KG1 (cell line): ENCODE measurements at regions not wholly inside any gene's neighbourhood (a gene's known extent, or its start where the extent isn't known, plus 50 kb on each side); places are given as distances from the start of the nearest gene placed in this dataset.

Experiments used
- DNase-seq: peaks from one replicate; lab custom pipeline; 2025; lab: John Stamatoyannopoulos, UW

GRCh38 chr1:30329802-30330557 is 393.4 kb downstream of the MATN1 start:
- no peak for DNase-seq

- no peak for DNase-seq
Observed at GRCh38 chr1:30329263-30329753, 394.1 kb downstream of the MATN1 start.

DNA sequence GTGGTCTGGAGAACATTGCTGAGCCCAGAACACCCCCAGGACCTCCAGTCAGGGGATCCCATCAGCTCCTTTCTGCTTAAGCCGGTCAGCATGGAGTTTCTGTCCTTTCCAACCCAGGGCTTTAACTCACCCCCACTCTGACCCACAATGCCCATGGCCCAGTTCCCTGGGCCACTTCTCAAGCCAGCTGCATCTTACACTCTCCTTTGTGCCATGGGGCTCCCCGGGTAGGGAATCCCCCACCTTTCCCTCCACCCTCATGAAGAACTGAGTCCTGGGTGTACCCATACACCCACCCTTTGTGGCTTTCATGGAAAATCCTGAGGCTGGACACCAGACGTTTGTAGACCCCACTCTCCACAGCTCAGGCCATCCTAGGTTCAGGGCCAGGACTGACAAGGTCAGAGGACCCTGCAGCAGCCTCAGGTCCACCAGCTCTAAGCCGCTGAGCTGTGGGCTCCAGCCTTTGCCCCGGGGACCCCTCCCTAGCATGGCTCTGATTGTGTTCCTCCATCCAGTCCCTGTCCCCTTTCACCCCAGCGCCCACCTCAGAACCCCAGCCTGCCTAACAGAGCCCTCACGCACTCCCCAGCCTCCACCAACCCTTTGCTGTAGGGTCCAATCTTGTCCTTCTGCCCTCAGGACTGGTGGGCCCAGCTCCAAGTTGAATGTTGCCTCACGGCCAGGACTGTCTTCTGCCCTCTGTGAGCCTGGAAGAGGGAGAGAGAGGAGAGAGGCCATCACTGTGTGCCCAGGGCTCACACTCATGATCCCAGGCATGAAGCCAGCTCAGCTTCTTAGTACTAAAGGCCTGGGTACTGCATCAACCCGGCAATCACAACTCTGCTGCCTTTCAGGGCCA is 394.8 kb downstream of the MATN1 start:
- no peak for DNase-seq

GRCh38 chr1:30328100-30328370 is 395.4 kb downstream of the MATN1 start:
- DNase-seq = no peak

- DNase-seq = no peak
Observed at GRCh38 chr1:30327370-30328099, 395.9 kb downstream of the MATN1 start.

- no peak for DNase-seq
Observed at GRCh38 chr1:30325999-30326398, 397.4 kb downstream of the MATN1 start.

DNA sequence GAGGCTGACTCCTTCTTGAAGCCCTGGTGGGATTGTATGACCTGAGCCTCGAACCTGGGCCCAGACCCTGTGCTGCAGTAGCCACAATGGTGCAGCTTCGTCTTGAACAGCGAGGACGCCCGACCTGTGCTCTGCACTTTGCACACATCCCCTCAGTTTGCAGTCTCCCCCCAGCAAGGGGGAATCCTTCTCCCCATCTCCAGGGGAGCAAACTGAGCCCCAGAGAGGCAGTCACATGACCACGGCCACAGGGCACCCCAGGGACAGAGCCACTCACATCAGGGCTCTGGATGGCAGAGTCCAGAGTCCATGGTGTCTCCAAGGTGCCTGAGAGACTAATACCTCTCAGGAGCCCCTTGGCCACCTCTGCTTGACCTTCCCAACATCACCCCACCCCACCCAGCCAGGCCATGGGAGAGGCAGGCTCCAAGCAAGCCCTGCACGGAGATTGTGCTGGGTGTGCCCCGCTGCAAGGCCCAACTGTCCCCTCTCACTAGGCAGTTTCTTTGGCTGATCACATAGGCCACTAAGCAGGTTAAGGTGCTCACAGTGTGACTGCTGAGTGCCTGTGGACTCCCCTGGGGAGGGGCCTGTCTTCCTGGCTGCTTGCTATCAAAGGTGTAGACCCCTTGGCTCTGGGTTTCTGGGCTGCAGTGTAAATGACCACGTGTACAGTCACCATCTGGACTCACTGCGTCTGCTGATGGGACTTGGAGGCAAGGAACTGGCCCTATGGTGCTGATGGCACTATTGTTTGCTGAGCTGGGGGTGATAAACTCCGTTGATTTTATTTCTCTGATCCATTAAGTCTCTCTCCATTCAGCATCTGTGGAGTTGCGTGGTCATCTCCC is 398.1 kb downstream of the MATN1 start:
- no peak for DNase-seq

DNA sequence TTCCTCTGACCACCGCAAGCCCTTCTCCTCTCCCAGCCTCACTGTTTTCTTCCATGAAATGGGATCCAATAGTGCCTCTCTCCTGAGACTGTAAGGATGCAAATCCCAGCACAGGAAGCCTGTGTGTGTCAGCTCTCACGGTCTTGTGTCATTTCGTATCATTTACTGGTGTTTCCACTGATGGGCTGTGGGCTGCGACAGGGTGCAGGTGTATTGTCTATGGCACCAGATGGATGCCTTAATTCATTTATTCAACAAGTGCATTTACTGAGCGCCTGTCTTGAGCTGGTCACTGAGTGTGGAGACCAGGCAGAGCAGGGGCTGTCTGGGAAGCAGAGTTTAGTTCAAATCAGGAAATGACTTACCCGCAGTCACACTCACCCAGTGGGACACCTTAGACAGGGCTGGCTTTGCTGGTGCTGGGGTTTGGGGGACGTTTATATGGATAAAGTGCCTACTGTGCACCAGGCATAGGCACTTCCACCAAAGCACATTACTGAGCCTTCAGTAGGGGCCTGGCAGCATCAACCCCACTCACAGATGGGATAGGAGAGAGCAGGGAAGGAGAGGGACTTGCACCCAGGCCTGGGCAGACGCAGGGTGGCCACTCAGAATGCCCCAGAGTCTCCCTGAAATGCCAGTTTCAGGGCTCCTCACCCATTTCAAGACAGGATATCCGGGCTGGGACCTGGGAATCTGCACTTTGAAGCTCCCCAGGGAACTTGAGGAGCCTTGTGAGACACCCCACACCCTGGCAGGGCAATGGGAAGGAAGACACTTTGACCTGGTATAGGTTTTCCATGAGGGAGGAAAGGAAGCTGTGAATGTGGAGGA is 398.9 kb downstream of the MATN1 start:
- DNase-seq = no peak

GRCh38 chr1:30323841-30324240 is 399.5 kb downstream of the MATN1 start:
- no peak for DNase-seq

GRCh38 chr1:30323352-30323751 is 400.0 kb downstream of the MATN1 start:
- DNase-seq = no peak

DNA sequence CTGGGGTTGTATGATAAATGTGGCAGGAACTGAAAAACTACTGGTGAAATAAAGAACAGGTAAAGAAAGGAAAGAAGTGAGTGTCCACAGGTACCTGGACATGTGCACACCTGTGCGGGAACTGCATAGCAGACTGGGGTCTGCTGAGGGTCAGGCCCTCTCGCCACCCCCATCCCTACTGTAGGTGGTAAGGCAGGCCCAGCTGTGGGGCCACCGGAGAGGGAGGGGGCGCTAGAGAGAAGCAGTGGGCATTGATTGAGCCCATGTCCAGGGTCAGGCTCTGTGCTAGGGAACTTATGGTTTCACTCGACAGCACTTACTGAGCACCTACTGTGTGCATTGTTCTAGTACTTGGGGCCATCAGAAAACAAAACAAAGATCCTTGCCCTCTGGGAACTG is 400.5 kb downstream of the MATN1 start:
- no peak for DNase-seq

- no peak for DNase-seq
Observed at GRCh38 chr1:30321996-30322858, 401.2 kb downstream of the MATN1 start.

GRCh38 chr1:30321246-30321910 is 402.0 kb downstream of the MATN1 start:
- no peak for DNase-seq

DNA sequence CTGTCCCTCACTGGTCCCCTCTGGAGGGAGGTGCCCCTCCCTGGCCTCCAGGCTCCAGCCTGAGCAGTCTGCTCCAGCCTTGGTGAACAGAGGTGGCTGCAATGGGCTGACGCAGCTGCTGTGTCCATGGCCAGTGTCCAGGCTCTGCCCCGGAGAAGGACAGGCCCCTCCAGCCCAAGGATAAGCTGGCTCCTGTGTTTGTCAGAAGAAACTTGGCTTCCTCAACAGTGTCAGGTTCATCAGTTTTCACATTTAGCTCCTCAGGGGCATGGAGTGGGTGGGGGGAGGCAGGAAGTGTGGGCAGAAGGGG is 402.8 kb downstream of the MATN1 start:
- no peak for DNase-seq

DNA sequence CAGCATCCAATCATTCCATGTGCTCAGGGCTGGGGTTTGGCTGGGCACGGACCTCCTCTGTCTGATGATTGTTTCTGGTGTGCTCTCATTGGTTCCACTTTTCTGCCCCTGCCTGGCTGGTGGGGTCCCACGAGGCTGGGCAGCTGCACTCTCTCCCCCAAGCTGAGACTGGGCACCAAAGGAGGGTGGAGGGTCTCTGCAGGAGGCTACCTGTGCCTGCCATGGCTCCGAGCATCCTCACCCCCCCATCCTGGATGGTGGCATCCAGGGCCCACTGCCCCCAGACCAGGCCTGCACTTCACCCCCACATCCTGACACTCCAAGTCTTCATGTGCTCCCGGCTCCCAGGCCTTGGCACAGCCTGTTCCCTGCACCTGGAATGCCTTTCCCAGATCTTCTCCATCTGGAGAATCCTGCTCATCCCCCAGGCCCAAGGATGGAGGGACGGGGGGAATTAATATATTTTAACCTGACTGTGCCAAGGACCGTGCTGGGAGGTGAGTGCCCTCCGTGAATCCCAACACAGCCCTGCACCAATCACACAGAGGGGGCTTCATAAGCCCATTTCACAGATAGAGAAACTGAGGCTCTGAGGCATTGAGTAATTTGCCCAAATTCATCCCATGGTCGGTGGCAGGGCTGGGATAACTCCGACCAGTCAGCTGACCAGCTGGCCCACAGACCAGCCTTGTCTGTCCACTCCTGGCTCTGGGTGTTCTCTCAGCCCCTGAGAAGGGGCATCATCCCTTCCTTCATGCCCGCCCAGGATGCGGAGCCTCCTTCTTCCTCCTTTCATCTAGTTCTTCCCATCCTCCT is 403.4 kb downstream of the MATN1 start:
- no peak for DNase-seq

DNA sequence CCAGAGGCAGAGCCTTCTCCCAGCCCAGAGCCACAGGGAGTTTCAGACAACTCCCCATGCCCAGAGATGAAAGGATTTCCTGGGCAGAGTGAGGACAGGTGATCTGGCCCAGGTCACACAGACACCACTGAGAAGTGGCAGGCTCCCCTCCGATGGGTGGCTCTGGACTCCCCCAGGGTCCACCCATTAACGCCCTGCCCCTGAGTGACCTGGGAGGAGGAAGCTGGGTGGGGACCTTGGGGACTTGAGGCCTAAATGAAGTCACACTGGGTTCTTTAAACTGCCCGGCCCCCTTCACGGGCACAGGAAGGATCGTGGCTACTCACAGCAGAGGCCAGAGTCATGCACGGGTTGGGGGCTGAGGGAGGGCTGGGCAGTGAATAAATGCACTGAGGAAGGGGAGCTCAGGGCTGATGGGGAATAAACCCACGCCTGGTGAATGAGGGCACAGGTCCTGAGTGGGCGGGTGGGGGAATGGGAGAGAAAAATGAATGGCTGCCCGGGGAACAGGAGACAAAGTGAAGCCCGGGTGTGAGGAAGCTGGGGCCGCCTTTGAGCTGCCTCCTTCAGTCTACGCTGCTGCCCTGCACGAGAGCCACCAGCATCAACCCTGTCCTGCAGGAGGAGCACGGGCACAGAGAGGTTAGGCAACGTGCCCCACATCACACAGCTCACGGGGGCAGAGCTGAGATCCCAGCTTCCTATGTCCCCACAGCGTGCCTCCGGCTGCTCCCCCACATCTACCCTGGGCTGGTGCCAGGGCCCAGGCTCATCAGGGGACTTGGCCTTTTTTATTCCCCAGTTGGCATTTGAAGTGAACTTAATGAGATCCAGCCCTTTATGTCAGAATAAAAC is 404.3 kb downstream of the MATN1 start:
- no peak for DNase-seq

- DNase-seq = no peak
Observed at GRCh38 chr1:30318413-30318812, 405.0 kb downstream of the MATN1 start.

- no peak for DNase-seq
Observed at GRCh38 chr1:30317921-30318320, 405.5 kb downstream of the MATN1 start.
